HFFc6 (cell line): ENCODE measurements at regions not wholly inside any gene's neighbourhood (a gene's known extent, or its start where the extent isn't known, plus 50 kb on each side); places are given as distances from the start of the nearest gene placed in this dataset.

Source experiments
- DNase-seq: peaks from one replicate; pipeline ENCODE4 v3.0.0-alpha.2; 2018
- H3K27ac Mint-ChIP-seq: 2 replicates; pipeline ENCODE4 v1.8.0; 2020; ENCODE audit warnings: mild to moderate bottlenecking, mixed read lengths
- H3K27me3 Mint-ChIP-seq: 2 replicates; pipeline ENCODE4 v1.8.0; 2021; ENCODE audit warnings: mild to moderate bottlenecking, moderate library complexity, mixed read lengths; ENCODE audit not compliant: insufficient read depth
- H3K36me3 Mint-ChIP-seq: 2 replicates; pipeline ENCODE4 v1.8.0; 2021; ENCODE audit warnings: low read depth, mixed read lengths
- H3K4me1 Mint-ChIP-seq: 2 replicates; pipeline ENCODE4 v1.8.0; 2020; ENCODE audit warnings: low read depth, mixed read lengths
- H3K4me3 Mint-ChIP-seq: 2 replicates; pipeline ENCODE4 v1.8.0; 2020; ENCODE audit warnings: mild to moderate bottlenecking, moderate library complexity, mixed read lengths
- H3K9me3 Mint-ChIP-seq: 2 replicates; pipeline ENCODE4 v1.8.0; 2020; ENCODE audit warnings: mild to moderate bottlenecking, mixed read lengths
- CTCF ChIP-seq: fragments of 200-600 bp; sonication (generic); IDR thresholded peaks from 2 replicates; pipeline ENCODE4 v1.5.0; 2021; ENCODE audit warnings: antibody characterized with exemption, mild to moderate bottlenecking

- H3K27me3 Mint-ChIP-seq = no peaks in the 10 kb centered on the region
- H3K36me3 Mint-ChIP-seq = no peaks in the 10 kb centered on the region
- no peak for DNase-seq
- H3K4me1 Mint-ChIP-seq = peaks cover 8% of the 10 kb centered on the region; the same call in 1 of the 2 replicates
- H3K4me3 Mint-ChIP-seq = no peak overlapping the region
- no peak for TF ChIP-seq CTCF
- H3K9me3 Mint-ChIP-seq = no peaks in the 10 kb centered on the region
- no peak overlapping the region for H3K27ac Mint-ChIP-seq
Measured at GRCh38 chrX:95029571-95029970, 1355.6 kb downstream of the FAM133A start.

- Mint-ChIP-seq H3K4me3 (no peak overlapping the region), H3K27me3 (peaks cover 2% of the 10 kb centered on the region; the same call in 1 of the 2 replicates), H3K9me3 (no peaks in the 10 kb centered on the region), H3K36me3 (no peaks in the 10 kb centered on the region), H3K27ac (no peak overlapping the region), H3K4me1 (no peaks in the 10 kb centered on the region)
- no peak for TF ChIP-seq CTCF
- DNase-seq = no peak
Measured at GRCh38 chrX:95040104-95040503, 1366.1 kb downstream of the FAM133A start.

GRCh38 chrX:95044331-95044730 is 1370.3 kb downstream of the FAM133A start:
- Mint-ChIP-seq H3K27me3 (peaks cover 4% of the 10 kb centered on the region), H3K36me3 (no peaks in the 10 kb centered on the region), H3K27ac (no peak overlapping the region)

GRCh38 chrX:95055991-95056390 is 1382.0 kb downstream of the FAM133A start:
- no peak for DNase-seq
- Mint-ChIP-seq H3K27ac (peak overlapping the region; percentile 16; the same call in 1 of the 2 replicates), H3K4me3 (no peak overlapping the region), H3K36me3 (no peaks in the 10 kb centered on the region), H3K9me3 (no peaks in the 10 kb centered on the region), H3K4me1 (peaks cover 49% of the 10 kb centered on the region), H3K27me3 (no peaks in the 10 kb centered on the region)
- TF ChIP-seq CTCF = no peak

More at GRCh38 chrX:95044331-95044730, 1370.3 kb downstream of the FAM133A start:
- no peaks in the 10 kb centered on the region for H3K9me3 Mint-ChIP-seq
- TF ChIP-seq CTCF = no peak
- H3K4me1 Mint-ChIP-seq = no peaks in the 10 kb centered on the region
- DNase-seq = no peak
- no peak overlapping the region for H3K4me3 Mint-ChIP-seq

GRCh38 chrX:95056901-95057300 is 1382.9 kb downstream of the FAM133A start:
- TF ChIP-seq CTCF = peak; percentile 72
- Mint-ChIP-seq H3K4me3 (peak overlapping the region; percentile 43; the same call in 1 of the 2 replicates), H3K36me3 (no peaks in the 10 kb centered on the region), H3K4me1 (peaks cover 51% of the 10 kb centered on the region), H3K27me3 (no peaks in the 10 kb centered on the region), H3K27ac (peak overlapping the region; percentile 31), H3K9me3 (no peaks in the 10 kb centered on the region)
- peak; percentile 20 for DNase-seq

- no peaks in the 10 kb centered on the region for H3K27me3 Mint-ChIP-seq
- H3K9me3 Mint-ChIP-seq = no peaks in the 10 kb centered on the region
- peak overlapping the region; percentile 31 for H3K27ac Mint-ChIP-seq
- H3K4me1 Mint-ChIP-seq = peaks cover 51% of the 10 kb centered on the region
- DNase-seq = peak; percentile 16
- H3K4me3 Mint-ChIP-seq = peak overlapping the region; percentile 43; the same call in 1 of the 2 replicates
- no peak for TF ChIP-seq CTCF
- no peaks in the 10 kb centered on the region for H3K36me3 Mint-ChIP-seq
Measured at GRCh38 chrX:95057341-95057740, 1383.3 kb downstream of the FAM133A start.
